HEK293 (cell line): ENCODE measurements at regions not wholly inside any gene's neighbourhood (a gene's known extent, or its start where the extent isn't known, plus 50 kb on each side); places are given as distances from the start of the nearest gene placed in this dataset.

ENCODE experiments used
- CTCF ChIA-PET: fragments of 350-600 bp; formaldehyde crosslinking; extraction: SDS; loops from one replicate; lab custom pipeline; 2021; ENCODE audit warnings: antibody characterized with exemption; lab: Yijun Ruan, JAX
- POLR2A ChIA-PET: fragments of 300-600 bp; formaldehyde crosslinking; extraction: SDS; loops from one replicate; lab custom pipeline; 2020; ENCODE audit warnings: antibody characterized with exemption, inconsistent platforms; lab: Yijun Ruan, JAX
- H3K27ac ChIP-seq: fragments of 200-500 bp; sonication (Bioruptor generic); 2 replicates; pipeline ENCODE4 v1.5.1; 2014; ENCODE audit warnings: low read depth, low read length, control low read depth, inconsistent platforms; ENCODE audit errors: extremely low read depth
- H3K36me3 ChIP-seq, 2 experiments: fragments of 200-500 bp in 1 of 2; sonication (Bioruptor generic) in 1 of 2; 1 replicate in 1 of 2; 2 replicates in 1 of 2; pipeline ENCODE4 v1.5.1; 2014 to 2017; ENCODE audit warnings: inconsistent platforms in 2 of 2, low read length in 2 of 2; ENCODE audit not compliant: control insufficient read depth in 2 of 2, insufficient read depth in 1 of 2
- H3K4me1 ChIP-seq: fragments of 200-500 bp; sonication (Bioruptor generic); 2 replicates; pipeline ENCODE4 v1.5.1; 2014; ENCODE audit warnings: mild to moderate bottlenecking, low read length, inconsistent platforms; ENCODE audit not compliant: control insufficient read depth, insufficient read depth
- H3K4me3 ChIP-seq: 2 replicates; pipeline ENCODE4 v1.5.1; 2011; ENCODE audit warnings: low read depth, mild to moderate bottlenecking, control low read depth, low read length, moderate library complexity
- H3K9me3 ChIP-seq: fragments of 200-500 bp; sonication (Bioruptor generic); 2 replicates; pipeline ENCODE4 v1.5.1; 2014; ENCODE audit warnings: low read depth, low read length, inconsistent platforms; ENCODE audit not compliant: control insufficient read depth, insufficient read depth
- ATF2 ChIP-seq: fragments of 450-650 bp; formaldehyde crosslinking; IDR thresholded peaks from 2 replicates; pipeline ENCODE4 v1.5.1; 2016; ENCODE audit warnings: missing biosample characterization, missing genetic modification characterization, low read depth
- GLIS1 ChIP-seq: fragments of 450-650 bp; formaldehyde crosslinking; IDR thresholded peaks from 2 replicates; pipeline ENCODE4 v1.5.1; 2016; ENCODE audit warnings: missing biosample characterization, missing genetic modification characterization
- HOXC10 ChIP-seq: sonication (generic); formaldehyde crosslinking; IDR thresholded peaks from 2 replicates; pipeline ENCODE4 v1.8.1; 2023; ENCODE audit warnings: mild to moderate bottlenecking, missing genetic modification reagents
- OSR2 ChIP-seq: fragments of 450-650 bp; formaldehyde crosslinking; IDR thresholded peaks from 2 replicates; pipeline ENCODE4 v1.5.1; 2016; ENCODE audit warnings: missing biosample characterization, missing genetic modification characterization
- SP3 ChIP-seq: fragments of 450-650 bp; formaldehyde crosslinking; IDR thresholded peaks from 2 replicates; pipeline ENCODE4 v1.5.1; 2016; ENCODE audit warnings: missing biosample characterization, missing genetic modification characterization
- ZBTB26 ChIP-seq: fragments of 450-650 bp; formaldehyde crosslinking; optimal IDR thresholded peaks from 2 replicates; pipeline ENCODE3; 2016; ENCODE audit warnings: missing biosample characterization, mild to moderate bottlenecking, missing genetic modification characterization
- ZFHX2 ChIP-seq: fragments of 450-650 bp; formaldehyde crosslinking; conservative IDR thresholded peaks from 2 replicates; pipeline ENCODE4 v1.5.1; 2016; ENCODE audit warnings: missing biosample characterization, missing genetic modification characterization
- ZNF174 ChIP-seq: fragments of 450-650 bp; formaldehyde crosslinking; IDR thresholded peaks from 2 replicates; pipeline ENCODE4 v1.5.0; 2017; ENCODE audit warnings: missing biosample characterization, mild to moderate bottlenecking, missing genetic modification characterization
- ZNF24 ChIP-seq: fragments of 450-650 bp; formaldehyde crosslinking; IDR thresholded peaks from 2 replicates; pipeline ENCODE4 v1.5.1; 2016; ENCODE audit warnings: missing biosample characterization, missing genetic modification characterization
- ZNF391 ChIP-seq: fragments of 450-650 bp; formaldehyde crosslinking; IDR thresholded peaks from 2 replicates; pipeline ENCODE4 v1.5.1; 2016; ENCODE audit warnings: low read depth, missing biosample characterization, missing genetic modification characterization, borderline replicate concordance
- ZNF518A ChIP-seq: fragments of 450-650 bp; formaldehyde crosslinking; conservative IDR thresholded peaks from 2 replicates; pipeline ENCODE4 v1.5.1; 2016; ENCODE audit warnings: low read depth, missing biosample characterization, missing genetic modification characterization
- ZNF624 ChIP-seq: fragments of 450-650 bp; formaldehyde crosslinking; IDR thresholded peaks from 2 replicates; pipeline ENCODE4 v1.5.1; 2017; ENCODE audit warnings: missing biosample characterization, missing genetic modification characterization
- ZNF645 ChIP-seq: fragments of 450-650 bp; formaldehyde crosslinking; IDR thresholded peaks from 2 replicates; pipeline ENCODE4; 2016; ENCODE audit warnings: missing biosample characterization, missing genetic modification characterization
- ZNF76 ChIP-seq: fragments of 450-650 bp; formaldehyde crosslinking; IDR thresholded peaks from 2 replicates; pipeline ENCODE4; 2016; ENCODE audit warnings: low read depth, missing biosample characterization, missing genetic modification characterization, borderline replicate concordance
- ZNF837 ChIP-seq: fragments of 450-650 bp; formaldehyde crosslinking; IDR thresholded peaks from 2 replicates; pipeline ENCODE4 v1.5.1; 2016; ENCODE audit warnings: missing biosample characterization, missing genetic modification characterization
- ZSCAN16 ChIP-seq: fragments of 450-650 bp; formaldehyde crosslinking; IDR thresholded peaks from 2 replicates; pipeline ENCODE4 v1.5.1; 2016; ENCODE audit warnings: missing biosample characterization, missing genetic modification characterization

- H3K36me3 ChIP-seq = no peaks in the 10 kb centered on the region
- TF ChIP-seq ZNF837 (tag by site-specific recombination) (no peak), ZNF518A (tag by site-specific recombination) (no peak)
- peaks cover 3% of the 10 kb centered on the region; the same call in 1 of the 2 replicates for H3K9me3 ChIP-seq
- no peak overlapping the region for H3K4me3 ChIP-seq
- no peaks in the 10 kb centered on the region for H3K4me1 ChIP-seq
- no peak overlapping the region for H3K27ac ChIP-seq
- CTCF ChIA-PET = no interaction called here
- POLR2A ChIA-PET = no interaction called here
These were observed 338.0 kb downstream of the EN1 start for GRCh38 chr2:118509319-118510004.

- ChIA-PET CTCF (interaction anchor here (0.5 to 0.6 kb wide), 2 partner anchors 11 to 110 kb away, joined by 3 read pairs; no protein-coding TSS in a partner anchor), POLR2A (interaction anchor here (0.7 kb wide), 1 partner anchor 8 kb away, joined by 4 read pairs; no protein-coding TSS in a partner anchor)
- no peaks in the 10 kb centered on the region for H3K36me3 ChIP-seq
- H3K27ac ChIP-seq = no peak overlapping the region
- no peak for TF ChIP-seq OSR2 (tag by site-specific recombination)
- 0 out of 2 replicates have a peak, but pooled peaks have one; percentile 28 for TF ChIP-seq ATF2 (tag by site-specific recombination)
- no peaks in the 10 kb centered on the region for H3K9me3 ChIP-seq
- H3K4me1 ChIP-seq = no peaks in the 10 kb centered on the region
- no peak overlapping the region for H3K4me3 ChIP-seq
These were observed 339.2 kb downstream of the EN1 start for GRCh38 chr2:118508282-118508681.

- CTCF ChIA-PET = no interaction called here
These were observed 342.0 kb downstream of the EN1 start for GRCh38 chr2:118505436-118505835.

More at GRCh38 chr2:118505436-118505835, 342.0 kb downstream of the EN1 start:
- H3K27ac ChIP-seq = no peak overlapping the region
- H3K36me3 ChIP-seq = no peaks in the 10 kb centered on the region
- no peak overlapping the region for H3K4me3 ChIP-seq
- POLR2A ChIA-PET = no interaction called here
- H3K9me3 ChIP-seq = no peaks in the 10 kb centered on the region
- no peak for TF ChIP-seq ZBTB26
- TF ChIP-seq ZNF24 (tag by site-specific recombination) = no peak
- no peak for TF ChIP-seq ZNF174 (tag by site-specific recombination)
- TF ChIP-seq ZSCAN16 (tag by site-specific recombination) = no peak
- no peak for TF ChIP-seq GLIS1 (tag by site-specific recombination)
- no peak for TF ChIP-seq ZNF645
- no peak for TF ChIP-seq ZNF624 (tag by site-specific recombination)
- no peak for TF ChIP-seq HOXC10
- TF ChIP-seq ZFHX2 = no peak
- no peak for TF ChIP-seq ZNF391 (tag by site-specific recombination)
- no peak for TF ChIP-seq SP3 (tag by site-specific recombination)
- no peak for TF ChIP-seq ZNF76 (tag by site-specific recombination)
- H3K4me1 ChIP-seq = no peaks in the 10 kb centered on the region
